WTC11 (cell line): ENCODE measurements at regions not wholly inside any gene's neighbourhood (a gene's known extent, or its start where the extent isn't known, plus 50 kb on each side); places are given as distances from the start of the nearest gene placed in this dataset.

Experiments
- IRF2 ChIP-seq: sonication (generic); formaldehyde crosslinking; IDR thresholded peaks from 2 replicates; pipeline ENCODE4 v1.8.0; 2022; ENCODE audit warnings: low read depth, missing genetic modification reagents, borderline replicate concordance
- SMAD3 ChIP-seq: sonication (generic); formaldehyde crosslinking; IDR thresholded peaks from 2 replicates; pipeline ENCODE4 v1.8.0; 2022; ENCODE audit warnings: missing genetic modification reagents, mild to moderate bottlenecking, borderline replicate concordance
- SMAD4 ChIP-seq: sonication (generic); formaldehyde crosslinking; IDR thresholded peaks from 2 replicates; pipeline ENCODE4 v1.8.0; 2022; ENCODE audit warnings: mild to moderate bottlenecking, missing genetic modification reagents
- ZNF317 ChIP-seq: sonication (generic); formaldehyde crosslinking; IDR thresholded peaks from 2 replicates; pipeline ENCODE4 v1.8.1; 2023; ENCODE audit warnings: low read depth, mild to moderate bottlenecking, moderate library complexity, missing genetic modification reagents, borderline replicate concordance
- TF ChIP-seq, protein P1 (sequence below): fragments of 200-600 bp; IDR thresholded peaks from 2 replicates; pipeline ENCODE4 v1.8.0; 2022; ENCODE audit warnings: antibody characterized with exemption

DNA sequence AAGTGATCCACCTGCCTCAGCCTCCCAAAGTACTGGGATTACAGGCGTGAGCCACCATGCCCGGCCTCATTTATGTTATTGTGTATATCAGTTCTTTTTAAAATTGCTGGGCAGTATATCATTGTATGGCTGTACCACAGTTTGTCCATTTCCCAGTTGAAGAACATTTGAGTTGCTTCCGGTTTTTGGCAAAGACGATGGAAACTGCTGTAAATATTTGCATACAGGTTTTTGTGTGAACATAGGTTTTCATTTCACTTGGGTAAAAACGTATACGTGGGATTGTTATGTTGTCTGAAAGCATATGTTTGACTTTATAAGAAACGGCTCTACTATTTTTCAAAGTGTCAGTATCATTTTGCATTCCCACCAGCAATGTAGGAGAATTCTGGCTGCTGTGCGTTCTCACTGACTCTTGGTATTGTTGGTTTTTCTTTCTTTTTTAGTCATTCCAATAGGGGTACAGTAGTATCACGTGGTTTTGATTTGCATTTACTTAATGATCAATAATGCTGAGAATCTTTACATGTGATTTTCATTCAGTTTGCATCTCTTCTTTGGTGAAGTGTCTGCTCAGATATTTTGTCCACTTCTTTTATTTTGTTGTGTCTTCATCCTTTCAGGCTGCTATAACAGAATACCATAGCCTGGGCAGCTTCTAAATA lies 63.2 kb upstream of the GOT2 start:
- no peak for TF ChIP-seq ZNF317
- no peak for TF ChIP-seq SMAD4
- TF ChIP-seq, protein P1, sequence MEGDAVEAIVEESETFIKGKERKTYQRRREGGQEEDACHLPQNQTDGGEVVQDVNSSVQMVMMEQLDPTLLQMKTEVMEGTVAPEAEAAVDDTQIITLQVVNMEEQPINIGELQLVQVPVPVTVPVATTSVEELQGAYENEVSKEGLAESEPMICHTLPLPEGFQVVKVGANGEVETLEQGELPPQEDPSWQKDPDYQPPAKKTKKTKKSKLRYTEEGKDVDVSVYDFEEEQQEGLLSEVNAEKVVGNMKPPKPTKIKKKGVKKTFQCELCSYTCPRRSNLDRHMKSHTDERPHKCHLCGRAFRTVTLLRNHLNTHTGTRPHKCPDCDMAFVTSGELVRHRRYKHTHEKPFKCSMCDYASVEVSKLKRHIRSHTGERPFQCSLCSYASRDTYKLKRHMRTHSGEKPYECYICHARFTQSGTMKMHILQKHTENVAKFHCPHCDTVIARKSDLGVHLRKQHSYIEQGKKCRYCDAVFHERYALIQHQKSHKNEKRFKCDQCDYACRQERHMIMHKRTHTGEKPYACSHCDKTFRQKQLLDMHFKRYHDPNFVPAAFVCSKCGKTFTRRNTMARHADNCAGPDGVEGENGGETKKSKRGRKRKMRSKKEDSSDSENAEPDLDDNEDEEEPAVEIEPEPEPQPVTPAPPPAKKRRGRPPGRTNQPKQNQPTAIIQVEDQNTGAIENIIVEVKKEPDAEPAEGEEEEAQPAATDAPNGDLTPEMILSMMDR: no peak
- TF ChIP-seq IRF2 (CRISPR knock-in tag): no peak
- TF ChIP-seq SMAD3 (CRISPR knock-in tag): no peak
